Upper lobe of left lung (tissue), 6 donors: ENCODE measurements at regions not wholly inside any gene's neighbourhood (a gene's known extent, or its start where the extent isn't known, plus 50 kb on each side); places are given as distances from the start of the nearest gene placed in this dataset.

Experiments used
- ATAC-seq, 2 donors: fragments of 200-7000 bp; cut with Tn5 transposase; one replicate each; pipeline ENCODE4 v1.9.1; 2022; ENCODE audit warnings: mild to moderate bottlenecking in 2 of 2, moderate library complexity in 2 of 2; ENCODE audit not compliant: low FRiP score in 2 of 2
- DNase-seq, 2 donors: peaks; one replicate each; pipeline ENCODE4 v3.0.0-alpha.2; 2019 to 2020
- H3K27ac ChIP-seq, 4 donors: fragments of 200-600 bp; sonication (generic); one replicate each; pipeline ENCODE4 v1.5.1; 2016 to 2019
- H3K27me3 ChIP-seq, 4 donors: fragments of 200-600 bp; sonication (generic); one replicate each; pipeline ENCODE4 v1.5.1; 2017 to 2019
- H3K36me3 ChIP-seq, 4 donors: fragments of 200-600 bp; sonication (generic); one replicate each; pipeline ENCODE4 v1.5.1; 2016 to 2019
- H3K4me1 ChIP-seq, 4 donors: fragments of 200-600 bp; sonication (generic); one replicate each; pipeline ENCODE4 v1.5.1; 2018 to 2019
- H3K4me3 ChIP-seq, 4 donors: fragments of 200-600 bp; sonication (generic); one replicate each; pipeline ENCODE4 v1.5.1; 2017 to 2019; ENCODE audit warnings: mild to moderate bottlenecking in 2 of 4, moderate library complexity in 1 of 4
- H3K9me3 ChIP-seq, 4 donors: fragments of 200-600 bp; sonication (generic); one replicate each; pipeline ENCODE4 v1.5.1; 2018 to 2019
- EP300 ChIP-seq, 4 donors: sonication (generic); formaldehyde crosslinking; IDR thresholded peaks; one replicate each; pipeline ENCODE4 v1.5.1; 2017; ENCODE audit warnings: antibody characterized with exemption in 4 of 4, control low read depth in 2 of 4
- POLR2A ChIP-seq, 4 donors: fragments of 450-650 bp; IDR thresholded peaks; one replicate each; pipeline ENCODE4 v1.5.1; 2016 to 2017; ENCODE audit warnings: antibody characterized with exemption in 4 of 4, mild to moderate bottlenecking in 2 of 4
- POLR2AphosphoS5 ChIP-seq, 2 donors: sonication (generic); formaldehyde crosslinking; IDR thresholded peaks; one replicate each; pipeline ENCODE4 v1.5.1; 2017; ENCODE audit warnings: antibody characterized with exemption in 2 of 2
- WGBS, 2 donors: methylation state at CpG; one replicate each; pipeline ENCODE4 v1.1.5; 2017 to 2018; 5-methylcytosine and 5-hydroxymethylcytosine counted together
- TF ChIP-seq, protein P1 (sequence below), 6 experiments: fragments of 450-650 bp in 4 of 6; fragments of 200-600 bp in 2 of 6; sonication (generic) in 2 of 6; IDR thresholded peaks; one replicate each; pipeline ENCODE4 v1.5.1; 2016 to 2019; ENCODE audit warnings: antibody characterized with exemption in 6 of 6
- donor health status: DM: no; HTN: no; CAD: no; lungs with moderate emphysema.
- donor health status: DM: no; HTN: yes; CAD: no; lungs with severe emphysema.

DNA sequence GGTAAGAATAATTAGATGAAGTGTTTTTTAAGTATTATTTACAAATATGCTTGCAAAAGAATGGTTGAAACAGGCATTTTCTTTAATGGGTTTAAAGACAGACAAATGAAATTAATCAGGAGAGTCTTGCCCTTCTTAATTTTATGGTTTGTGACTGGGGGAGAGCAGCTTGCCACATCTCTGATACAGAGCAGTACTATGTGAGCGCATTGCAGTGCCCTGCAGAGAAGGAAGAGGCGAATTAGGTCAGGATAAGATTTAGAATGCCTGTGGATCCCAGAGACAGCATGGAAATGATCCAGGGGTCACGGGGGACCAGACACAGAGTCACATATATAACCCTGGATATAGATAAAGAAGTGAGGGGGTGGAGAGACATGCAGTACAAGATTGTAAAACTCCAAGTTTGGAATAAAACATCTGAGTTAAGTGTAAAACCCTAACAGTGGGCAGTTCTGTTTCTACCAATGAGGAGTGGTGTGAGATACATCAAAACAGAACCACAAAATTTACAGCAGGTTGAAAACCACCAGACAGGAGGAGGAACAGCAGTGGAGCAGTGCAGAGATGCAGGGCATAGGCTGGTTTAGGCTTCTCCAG lies 125.5 kb downstream of the FAM204A start:
- Histone ChIP-seq H3K27ac (no peak overlapping the region), H3K9me3 (no peaks in the 10 kb centered on the region), H3K36me3 (no peaks in the 10 kb centered on the region), H3K4me1 (no peaks in the 10 kb centered on the region), H3K4me3 (no peak overlapping the region), H3K27me3 (no peaks in the 10 kb centered on the region)
- no peak for DNase-seq
- no peak for TF ChIP-seq POLR2AphosphoS5 (IDR thresholded peaks at IDR 0.05)
- no peak for TF ChIP-seq EP300 (IDR thresholded peaks at IDR 0.05)
- no peak for TF ChIP-seq POLR2A (IDR thresholded peaks at IDR 0.05)
- TF ChIP-seq, protein P1, sequence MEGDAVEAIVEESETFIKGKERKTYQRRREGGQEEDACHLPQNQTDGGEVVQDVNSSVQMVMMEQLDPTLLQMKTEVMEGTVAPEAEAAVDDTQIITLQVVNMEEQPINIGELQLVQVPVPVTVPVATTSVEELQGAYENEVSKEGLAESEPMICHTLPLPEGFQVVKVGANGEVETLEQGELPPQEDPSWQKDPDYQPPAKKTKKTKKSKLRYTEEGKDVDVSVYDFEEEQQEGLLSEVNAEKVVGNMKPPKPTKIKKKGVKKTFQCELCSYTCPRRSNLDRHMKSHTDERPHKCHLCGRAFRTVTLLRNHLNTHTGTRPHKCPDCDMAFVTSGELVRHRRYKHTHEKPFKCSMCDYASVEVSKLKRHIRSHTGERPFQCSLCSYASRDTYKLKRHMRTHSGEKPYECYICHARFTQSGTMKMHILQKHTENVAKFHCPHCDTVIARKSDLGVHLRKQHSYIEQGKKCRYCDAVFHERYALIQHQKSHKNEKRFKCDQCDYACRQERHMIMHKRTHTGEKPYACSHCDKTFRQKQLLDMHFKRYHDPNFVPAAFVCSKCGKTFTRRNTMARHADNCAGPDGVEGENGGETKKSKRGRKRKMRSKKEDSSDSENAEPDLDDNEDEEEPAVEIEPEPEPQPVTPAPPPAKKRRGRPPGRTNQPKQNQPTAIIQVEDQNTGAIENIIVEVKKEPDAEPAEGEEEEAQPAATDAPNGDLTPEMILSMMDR (IDR thresholded peaks at IDR 0.05) = no peak
- ATAC-seq = no peak
- 74 to 80% methylated on average over 3 of the region's 3 CpGs for WGBS, 2 donors

DNA sequence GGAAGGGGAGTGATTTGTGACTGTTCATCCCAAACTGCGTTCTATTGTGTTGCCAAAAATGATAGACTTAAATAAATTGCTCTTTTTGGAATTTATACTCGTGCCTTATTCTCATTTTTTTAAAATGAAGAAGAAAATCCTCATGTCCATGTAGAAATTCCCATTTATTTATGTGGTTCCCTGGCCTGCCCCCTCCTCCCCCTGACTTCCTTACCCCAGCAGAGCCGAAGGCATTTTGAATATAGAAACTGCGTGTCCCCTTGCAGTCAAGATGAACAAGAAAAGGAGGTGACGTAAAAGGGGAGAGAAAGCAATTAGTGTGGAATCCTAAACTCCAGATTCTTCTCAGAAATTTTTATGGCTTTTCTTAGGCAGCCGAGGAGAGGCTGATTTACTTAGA lies 126.1 kb downstream of the FAM204A start:
- no peak for ATAC-seq
- H3K4me1 ChIP-seq = no peaks in the 10 kb centered on the region
- H3K36me3 ChIP-seq = no peaks in the 10 kb centered on the region
- H3K9me3 ChIP-seq = no peaks in the 10 kb centered on the region
- 75 to 77% methylated on average over 6 of the region's 6 CpGs for WGBS, 2 donors
- no peak overlapping the region for H3K4me3 ChIP-seq
- H3K27me3 ChIP-seq = no peaks in the 10 kb centered on the region
- TF ChIP-seq, protein P1 (IDR thresholded peaks at IDR 0.05) = no peak
- TF ChIP-seq EP300 (IDR thresholded peaks at IDR 0.05) = no peak
- TF ChIP-seq POLR2A (IDR thresholded peaks at IDR 0.05) = no peak
- no peak for TF ChIP-seq POLR2AphosphoS5 (IDR thresholded peaks at IDR 0.05)
- no peak overlapping the region for H3K27ac ChIP-seq
- DNase-seq = no peak

DNA sequence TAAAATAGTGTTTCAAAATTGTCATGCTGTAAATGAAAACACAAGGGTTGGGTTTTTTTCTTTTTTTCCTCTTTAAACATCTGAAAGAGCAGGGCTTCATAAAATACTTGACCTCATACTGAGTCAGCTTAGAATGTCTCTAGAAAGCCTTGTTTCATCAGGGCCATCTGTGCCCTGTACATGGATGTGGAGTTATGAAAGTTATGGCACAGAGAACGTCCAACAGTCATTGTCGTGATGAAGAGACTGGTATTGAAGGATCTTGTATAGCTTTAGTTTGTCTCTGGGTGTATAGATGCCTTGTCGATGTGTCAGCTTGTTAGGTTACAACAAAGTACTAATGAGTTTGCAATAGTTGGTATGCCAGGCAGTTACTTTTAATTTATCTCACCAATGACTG lies 127.3 kb downstream of the FAM204A start:
- Histone ChIP-seq H3K36me3 (no peaks in the 10 kb centered on the region), H3K9me3 (no peaks in the 10 kb centered on the region), H3K27me3 (no peaks in the 10 kb centered on the region), H3K4me1 (no peaks in the 10 kb centered on the region), H3K4me3 (no peak overlapping the region), H3K27ac (no peak overlapping the region)
- no peak for ATAC-seq
- 85 to 86% methylated on average over 3 of the region's 3 CpGs for whole genome bisulfite sequencing, 2 donors
- DNase-seq = no peak
- no peak for TF ChIP-seq EP300 (IDR thresholded peaks at IDR 0.05)
- TF ChIP-seq POLR2AphosphoS5 (IDR thresholded peaks at IDR 0.05) = no peak
- TF ChIP-seq, protein P1 (IDR thresholded peaks at IDR 0.05) = no peak
- no peak for TF ChIP-seq POLR2A (IDR thresholded peaks at IDR 0.05)

DNA sequence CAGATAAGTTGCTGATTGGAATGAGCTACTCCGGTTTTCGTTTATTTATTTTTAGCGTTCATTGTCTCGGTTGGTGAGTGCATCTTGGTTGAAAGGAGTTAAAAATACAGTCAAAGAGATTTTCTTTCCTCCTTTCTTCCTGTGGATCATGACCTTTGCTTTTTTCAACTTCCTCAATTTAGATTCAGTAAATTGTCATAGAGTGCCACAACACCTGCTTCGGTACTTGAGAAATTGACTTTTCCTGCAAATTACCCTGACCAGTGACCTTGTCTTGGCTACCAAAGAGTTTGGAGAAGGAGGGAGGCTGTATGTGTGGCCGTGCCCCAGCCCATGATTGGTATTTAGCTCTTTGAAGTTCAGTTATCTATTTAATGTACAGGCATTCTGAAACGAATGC lies 128.7 kb downstream of the FAM204A start:
- no peaks in the 10 kb centered on the region for H3K4me1 ChIP-seq
- no peak for ATAC-seq
- no peak overlapping the region for H3K4me3 ChIP-seq
- no peak for DNase-seq
- no peak overlapping the region for H3K27ac ChIP-seq
- TF ChIP-seq, protein P1 (IDR thresholded peaks at IDR 0.05) = no peak
- TF ChIP-seq POLR2AphosphoS5 (IDR thresholded peaks at IDR 0.05) (no peak), POLR2A (IDR thresholded peaks at IDR 0.05) (no peak), EP300 (IDR thresholded peaks at IDR 0.05) (no peak)
- no peaks in the 10 kb centered on the region for H3K9me3 ChIP-seq
- 17 to 18% methylated on average over 7 of the region's 7 CpGs for WGBS, 2 donors
- H3K36me3 ChIP-seq = no peaks in the 10 kb centered on the region
- H3K27me3 ChIP-seq = no peaks in the 10 kb centered on the region

DNA sequence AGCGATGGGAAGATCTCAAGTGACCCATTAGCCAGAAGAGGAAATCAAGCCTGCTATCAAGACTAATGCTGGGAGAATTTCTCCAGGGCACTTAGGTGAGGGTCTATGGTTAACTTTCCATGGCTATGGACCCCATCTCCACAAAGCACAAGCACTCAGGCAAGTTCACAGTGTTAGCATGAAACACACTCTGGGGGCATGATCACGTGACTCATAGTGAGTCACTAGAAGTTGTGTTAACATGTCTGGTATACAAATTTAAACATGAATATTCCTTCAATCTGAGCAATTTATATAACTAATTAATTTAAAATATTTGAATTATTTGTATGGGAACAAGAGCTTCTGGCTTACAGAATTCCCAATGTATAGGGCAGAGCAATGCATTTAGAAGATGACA lies 131.8 kb downstream of the FAM204A start:
- Histone ChIP-seq H3K4me1 (no peaks in the 10 kb centered on the region), H3K27ac (no peak overlapping the region), H3K36me3 (no peaks in the 10 kb centered on the region), H3K4me3 (no peak overlapping the region), H3K9me3 (no peaks in the 10 kb centered on the region), H3K27me3 (no peaks in the 10 kb centered on the region)
- WGBS, 2 donors = 92 to 96% methylated on average over 2 of the region's 2 CpGs
- TF ChIP-seq POLR2A (IDR thresholded peaks at IDR 0.05) (no peak), EP300 (IDR thresholded peaks at IDR 0.05) (no peak), POLR2AphosphoS5 (IDR thresholded peaks at IDR 0.05) (no peak)
- TF ChIP-seq, protein P1 (IDR thresholded peaks at IDR 0.05) = no peak
- ATAC-seq (no peak), DNase-seq (no peak)
